HG03135 (cell line): ENCODE measurements at regions not wholly inside any gene's neighbourhood (a gene's known extent, or its start where the extent isn't known, plus 50 kb on each side); places are given as distances from the start of the nearest gene placed in this dataset.

Source experiments
- ATAC-seq: cut with Tn5 transposase; IDR thresholded peaks from one replicate; pipeline ENCODE4 v1.9.1; 2021; ENCODE audit warnings: mild to moderate bottlenecking, moderate library complexity; ENCODE audit not compliant: unreplicated experiment

DNA sequence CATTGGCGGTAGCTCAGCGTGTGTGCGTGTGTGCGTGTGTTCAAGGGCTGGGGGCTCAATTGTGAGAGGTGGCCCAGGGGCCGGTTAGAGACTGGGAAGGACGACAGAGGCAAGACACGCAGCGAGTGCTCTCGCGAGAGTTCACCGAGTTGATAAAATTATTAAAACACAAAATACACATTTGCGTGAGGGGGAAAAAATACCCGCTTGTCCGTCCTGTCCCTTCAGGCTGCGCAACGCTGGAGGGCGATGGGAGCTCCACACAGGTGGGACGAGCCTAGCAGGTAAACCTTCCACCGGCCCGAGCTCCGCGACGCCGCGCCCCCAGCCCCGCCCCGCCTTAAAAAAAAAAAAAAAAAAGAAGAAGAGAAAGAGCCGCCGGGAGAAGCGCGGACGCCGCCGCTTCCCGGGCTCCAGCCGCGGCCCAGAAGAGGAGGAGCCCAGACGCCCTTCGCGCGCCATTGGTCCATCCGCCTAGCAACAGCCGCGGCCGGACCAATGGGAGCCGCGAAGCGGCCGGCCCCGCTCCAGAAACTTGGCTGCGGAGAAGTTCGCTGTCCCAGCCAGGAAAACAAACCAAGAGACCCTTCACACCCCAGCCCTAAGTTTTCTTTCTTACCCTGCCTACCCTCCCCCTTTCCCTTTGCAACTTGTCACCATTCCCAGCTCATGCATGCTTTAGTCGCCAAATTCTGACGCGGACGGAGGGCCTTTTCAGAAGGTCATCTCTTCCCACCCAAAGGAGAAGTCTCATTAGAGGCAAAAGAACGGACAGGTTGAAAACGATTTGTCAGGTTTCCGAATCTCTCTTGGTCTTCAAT lies 169.9 kb upstream of the MAF start:
- ATAC-seq = peak; percentile 99

DNA sequence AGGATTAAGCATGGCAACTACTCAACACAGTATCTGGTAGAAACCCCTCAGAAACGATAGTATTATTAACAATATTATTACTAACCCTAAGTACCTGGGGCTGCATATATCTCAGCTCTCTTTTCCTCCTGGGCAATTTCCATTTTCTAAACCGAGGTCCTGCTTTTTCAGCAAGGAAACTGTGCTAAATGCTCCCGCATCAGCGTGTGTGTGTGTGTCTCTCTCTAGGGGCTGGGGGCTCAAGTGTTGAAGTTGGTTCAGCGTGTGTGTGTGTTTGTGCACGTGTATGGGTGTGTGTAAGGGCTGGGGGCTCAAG lies 169.3 kb upstream of the MAF start:
- no peak for ATAC-seq

DNA sequence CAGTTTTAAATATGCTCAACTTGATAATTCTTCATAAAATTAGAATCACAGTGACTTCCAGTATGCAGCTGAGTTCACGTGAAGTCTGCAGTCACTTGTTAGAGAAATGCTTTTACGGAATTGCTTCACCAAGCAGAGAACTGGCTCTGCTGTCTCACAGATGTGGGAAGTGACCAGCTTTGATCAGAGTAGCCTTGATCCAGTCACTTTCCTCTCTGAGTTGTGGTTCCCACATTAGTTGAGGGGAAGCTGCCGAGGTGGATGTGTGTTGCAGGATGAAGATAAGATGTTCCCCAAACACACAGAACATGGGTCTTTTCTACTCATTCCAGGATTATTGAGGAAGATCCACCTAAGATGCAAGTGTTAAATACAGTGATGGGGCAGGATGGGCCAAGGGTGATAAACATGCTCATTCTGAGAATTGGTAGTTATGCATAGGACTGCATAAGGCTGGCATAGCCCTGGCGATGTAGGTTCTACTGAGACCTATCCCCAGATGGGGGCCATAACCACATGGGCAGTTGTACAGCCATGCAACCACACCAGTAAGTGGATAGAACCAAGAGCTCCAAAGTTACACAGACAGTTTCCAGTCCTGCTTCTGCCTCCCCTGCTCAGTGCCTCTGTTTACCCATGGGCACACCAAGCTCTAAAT lies 168.9 kb upstream of the MAF start:
- no peak for ATAC-seq

DNA sequence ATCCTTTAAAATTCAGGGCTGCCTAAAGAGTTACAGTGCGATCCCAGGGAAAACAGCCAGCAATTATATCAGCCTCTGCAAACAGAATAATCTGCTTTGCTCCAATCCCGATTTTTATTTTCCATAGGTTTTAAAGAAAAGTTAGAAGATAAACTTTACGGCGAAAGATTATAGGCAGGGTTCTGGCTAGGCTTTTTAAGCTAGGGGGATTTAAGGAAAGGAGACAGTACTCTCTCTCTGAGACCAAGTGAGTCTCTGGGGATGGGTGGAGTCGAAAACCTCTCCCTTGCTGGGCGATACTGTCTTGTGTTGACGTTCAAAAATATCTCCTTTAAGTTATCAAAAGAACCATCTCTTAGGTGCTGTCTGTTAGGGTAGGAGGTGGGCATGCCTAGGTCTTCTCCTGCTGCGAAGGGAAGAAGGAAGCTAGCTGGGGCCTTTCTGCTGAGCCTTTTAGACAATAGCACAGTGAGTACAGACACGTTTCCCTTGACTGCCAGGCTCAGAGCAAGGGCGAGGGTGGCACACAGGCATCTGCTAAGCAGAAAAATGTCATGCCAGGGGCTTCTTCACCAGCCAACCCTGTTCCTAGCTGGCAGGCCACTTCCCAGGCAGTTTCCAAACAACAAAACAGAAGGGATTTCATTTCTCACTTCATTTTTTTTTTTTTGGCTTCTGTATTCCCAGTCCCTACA lies 167.9 kb upstream of the MAF start:
- no peak for ATAC-seq

DNA sequence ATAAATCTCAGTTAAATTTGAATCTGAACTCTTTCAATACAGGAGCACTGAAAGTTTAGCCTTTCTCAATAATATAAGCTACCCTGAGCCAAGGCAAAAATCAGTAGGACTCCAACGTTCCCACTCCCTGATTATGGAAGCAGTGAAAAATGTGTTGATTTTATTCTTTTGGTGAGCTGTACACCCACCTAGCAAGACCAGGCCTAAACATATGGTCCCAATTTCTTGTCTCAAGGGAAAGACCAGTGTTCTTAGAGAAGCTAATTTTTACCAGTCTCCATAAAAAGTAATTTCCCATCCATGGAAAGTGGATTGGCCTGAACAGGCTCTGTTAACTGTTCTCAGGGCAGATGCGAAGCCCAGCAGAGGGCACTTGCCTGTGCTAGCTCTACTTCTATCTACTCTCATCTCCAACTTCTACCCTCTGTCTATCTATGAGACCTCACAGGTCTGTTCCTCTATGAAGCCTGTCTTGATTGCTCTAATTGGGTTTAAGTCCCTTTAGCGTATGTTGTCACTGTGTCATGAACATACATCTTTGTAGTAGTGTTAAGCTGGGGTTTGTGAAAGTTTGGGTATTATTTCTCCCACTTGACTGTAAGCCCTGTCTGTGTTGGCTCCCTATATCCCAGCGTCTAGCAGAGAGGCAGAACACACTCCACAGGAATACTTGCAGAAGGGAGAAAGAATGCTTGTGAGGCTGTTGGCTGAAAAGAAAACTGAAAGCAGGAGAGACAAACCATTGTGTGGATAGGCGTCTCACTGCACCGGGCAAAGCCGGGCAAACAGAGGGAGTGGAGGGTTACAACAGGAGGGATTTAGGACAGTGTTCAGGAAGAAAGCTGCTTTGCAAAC lies 167.1 kb upstream of the MAF start:
- ATAC-seq = no peak

DNA sequence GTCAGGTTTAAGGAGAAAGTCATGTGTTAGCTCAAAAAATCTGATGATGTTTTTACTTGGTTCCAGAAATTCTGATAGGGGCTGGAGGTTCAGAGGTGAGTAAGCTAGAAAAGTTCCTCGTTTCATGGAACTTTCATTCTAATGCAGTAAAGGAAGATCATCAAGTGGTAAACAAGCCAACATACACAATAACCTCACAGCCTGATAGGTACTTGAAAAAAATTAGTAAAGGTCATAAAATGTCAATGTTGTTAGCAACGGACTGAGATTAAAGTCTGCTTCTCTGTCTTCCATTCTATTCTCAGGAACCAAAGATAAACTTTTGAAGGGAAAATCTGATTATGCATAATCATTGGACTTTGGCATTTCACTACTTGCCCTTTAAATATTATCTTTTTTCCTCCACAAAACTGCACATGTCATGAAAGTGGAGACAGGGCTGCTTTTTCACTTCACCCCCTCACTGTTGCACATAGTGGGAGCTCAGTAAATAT lies 165.4 kb upstream of the MAF start:
- no peak for ATAC-seq

DNA sequence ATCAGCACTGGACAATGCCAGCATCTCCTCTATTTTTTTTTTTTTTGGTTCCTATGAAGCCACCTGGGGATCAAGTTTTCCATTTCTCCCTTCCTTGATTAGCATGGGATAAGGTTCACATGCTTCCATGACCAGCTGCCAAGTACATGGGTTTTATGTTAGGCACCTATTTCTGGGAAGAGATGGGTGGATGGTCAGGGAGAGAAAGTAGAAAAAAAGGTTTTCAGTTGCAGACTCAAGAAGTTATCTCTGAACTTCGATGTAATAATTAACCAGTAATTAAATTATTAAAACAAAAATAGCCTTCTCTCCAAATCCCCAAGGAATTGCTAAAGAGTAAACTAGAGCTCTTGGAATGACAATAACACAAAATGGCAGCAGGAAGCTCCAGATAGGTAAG lies 164.9 kb upstream of the MAF start:
- no peak for ATAC-seq

DNA sequence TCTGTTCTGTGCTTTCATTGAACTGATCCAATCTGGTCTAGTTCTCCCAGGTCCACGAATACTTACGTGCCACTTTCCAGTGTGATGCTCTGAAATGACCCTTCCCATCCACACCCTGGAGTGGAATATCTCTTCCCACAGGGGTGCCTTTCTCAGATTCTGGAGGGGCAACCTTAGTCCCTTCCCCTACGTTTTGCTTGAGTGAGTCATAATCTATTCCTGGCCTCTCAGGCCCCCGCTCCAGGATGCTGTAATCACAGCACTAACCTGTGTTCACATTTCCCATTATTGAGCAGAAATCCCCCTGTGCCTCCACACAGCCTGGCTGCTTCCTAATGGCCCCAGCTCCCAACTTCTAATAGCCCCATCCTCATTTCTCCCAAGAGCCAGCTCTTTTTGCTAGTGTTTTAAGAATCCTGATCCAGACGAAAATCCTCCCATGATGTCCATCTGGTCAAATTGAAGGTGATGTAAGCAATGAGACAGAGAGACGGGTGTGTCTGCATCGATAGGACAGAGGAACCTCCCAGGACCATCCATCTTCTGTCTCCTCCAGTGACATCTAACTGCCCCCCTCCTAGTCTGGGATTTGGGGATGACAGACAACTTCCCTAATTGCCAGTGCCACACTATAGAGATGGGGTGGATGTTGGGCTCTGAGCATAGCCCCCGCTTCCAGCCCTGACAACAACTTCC lies 164.0 kb upstream of the MAF start:
- no peak for ATAC-seq

DNA sequence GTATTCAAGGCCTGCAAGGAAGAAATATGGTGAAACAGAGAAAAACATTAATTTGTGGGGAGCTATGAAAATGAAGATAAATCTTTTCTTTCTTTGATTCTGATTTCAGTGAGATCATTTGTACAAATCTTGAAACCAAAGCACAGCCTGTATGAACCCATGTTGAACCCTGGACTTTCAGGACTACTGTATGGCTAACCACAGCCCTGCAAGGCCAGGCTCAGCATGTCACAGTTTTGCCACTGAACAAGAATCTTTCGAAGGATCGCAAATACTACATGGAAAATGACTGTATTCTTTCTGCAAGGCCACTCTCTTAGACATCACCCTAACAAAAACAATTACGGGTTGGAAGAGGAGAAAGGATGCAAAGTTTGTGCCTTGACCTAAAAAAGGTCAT lies 161.7 kb upstream of the MAF start:
- no peak for ATAC-seq

DNA sequence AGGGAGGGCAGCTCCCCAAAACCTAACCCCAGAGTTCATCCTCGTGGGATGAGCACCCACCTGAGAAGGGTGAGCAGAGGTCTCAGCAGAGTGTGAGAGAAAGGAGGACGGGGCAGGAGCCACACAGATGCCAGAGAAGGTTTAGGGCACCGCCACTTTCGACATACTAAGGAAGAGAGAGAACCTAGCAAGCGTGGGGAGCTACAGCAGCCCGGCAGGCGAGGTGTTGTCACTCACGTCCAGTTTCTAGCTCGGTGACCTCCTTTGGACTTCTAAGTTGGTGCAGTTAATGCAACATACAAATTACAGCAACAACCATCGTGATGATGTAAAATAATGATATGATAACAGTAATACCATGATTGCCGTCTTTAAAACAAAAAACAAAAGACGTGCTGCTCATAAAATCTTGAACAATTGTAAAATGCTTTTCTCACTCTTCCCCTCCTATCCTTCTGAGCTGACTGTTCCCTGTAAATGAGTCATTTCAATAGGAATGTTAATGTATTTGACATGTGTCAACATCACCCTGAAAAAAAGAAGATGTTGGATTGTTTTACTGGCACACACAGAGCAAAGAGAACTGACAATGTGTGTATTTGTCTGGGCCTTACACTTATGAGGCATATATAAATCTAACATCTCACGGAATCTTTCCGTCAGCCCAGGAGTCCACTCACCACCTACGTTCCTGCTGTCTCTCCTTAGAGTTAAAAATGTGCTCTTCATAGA lies 158.2 kb upstream of the MAF start:
- no peak for ATAC-seq

DNA sequence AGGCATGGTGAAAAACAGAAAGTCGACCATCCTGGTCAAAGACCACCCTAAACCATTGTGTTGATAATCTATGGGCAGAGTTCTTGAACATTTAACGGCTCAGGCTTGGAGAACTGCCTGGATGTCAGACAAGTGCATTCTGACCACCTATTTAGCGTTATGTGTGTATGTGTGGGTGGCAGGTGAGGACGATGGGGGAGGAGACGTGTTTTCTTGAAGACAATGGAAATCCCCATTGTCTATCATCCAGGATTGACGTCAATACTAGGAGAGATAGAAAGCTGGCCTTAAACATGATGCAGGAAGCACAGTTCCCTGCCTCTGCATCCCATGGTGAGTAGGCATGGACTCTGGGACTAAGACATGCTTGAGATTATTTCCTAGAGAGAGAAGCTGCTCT lies 157.4 kb upstream of the MAF start:
- ATAC-seq = no peak

DNA sequence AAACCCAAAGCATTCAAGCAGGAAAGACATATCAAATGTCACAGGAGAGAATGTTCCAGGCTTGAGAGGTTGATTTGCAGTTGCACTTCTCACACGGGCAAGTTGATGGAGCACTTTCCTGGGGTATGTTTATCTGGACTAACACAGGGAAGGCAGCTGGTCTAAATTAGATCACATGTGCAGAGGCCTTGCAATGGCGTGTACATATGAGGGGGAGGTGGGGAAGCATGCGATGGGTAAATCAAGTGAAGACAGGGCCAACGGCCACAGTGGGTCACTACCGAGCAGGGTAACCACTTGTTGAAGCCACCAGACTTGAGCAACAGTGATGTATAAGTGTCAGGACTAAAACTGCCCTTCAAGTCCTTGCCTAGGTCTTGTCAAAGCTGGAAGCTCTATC lies 156.6 kb upstream of the MAF start:
- ATAC-seq = no peak

DNA sequence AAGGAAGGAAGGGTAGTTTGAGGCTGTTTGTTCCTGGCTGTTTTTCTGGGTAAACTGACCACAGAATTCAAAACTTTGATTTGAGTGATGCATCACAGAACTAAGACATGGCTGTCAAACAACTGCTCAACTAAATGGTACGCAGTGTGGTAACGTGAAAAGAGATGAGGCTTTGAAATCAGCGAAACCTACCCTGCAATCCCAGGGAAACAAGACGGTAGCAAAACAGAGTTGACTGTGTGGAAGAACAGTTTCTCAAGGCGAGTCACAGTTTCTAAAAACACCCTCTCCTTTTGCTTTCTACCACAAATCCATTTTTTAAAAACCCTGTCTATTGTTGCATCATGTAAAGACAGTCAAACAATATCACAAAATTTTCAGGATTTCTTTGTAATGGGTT lies 156.0 kb upstream of the MAF start:
- no peak for ATAC-seq

DNA sequence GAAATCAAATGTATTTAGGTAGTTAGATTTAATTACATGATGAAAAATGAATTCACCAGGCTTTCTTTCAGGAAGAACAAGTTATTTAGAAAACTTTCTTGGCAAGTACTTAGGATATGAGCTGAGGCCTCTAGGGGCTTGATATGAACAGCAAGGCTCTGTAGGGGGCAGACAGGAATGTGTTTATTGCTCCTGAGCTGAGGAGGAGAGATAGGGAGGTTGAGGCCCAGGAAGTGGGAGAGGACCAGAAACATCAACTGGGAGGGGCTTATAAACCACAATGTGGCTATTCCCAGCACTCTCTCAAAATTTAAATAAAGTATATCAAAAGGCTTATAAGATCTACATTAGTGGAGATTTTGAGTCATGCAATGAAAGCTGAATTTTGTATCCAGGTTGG lies 154.0 kb upstream of the MAF start:
- ATAC-seq = no peak

DNA sequence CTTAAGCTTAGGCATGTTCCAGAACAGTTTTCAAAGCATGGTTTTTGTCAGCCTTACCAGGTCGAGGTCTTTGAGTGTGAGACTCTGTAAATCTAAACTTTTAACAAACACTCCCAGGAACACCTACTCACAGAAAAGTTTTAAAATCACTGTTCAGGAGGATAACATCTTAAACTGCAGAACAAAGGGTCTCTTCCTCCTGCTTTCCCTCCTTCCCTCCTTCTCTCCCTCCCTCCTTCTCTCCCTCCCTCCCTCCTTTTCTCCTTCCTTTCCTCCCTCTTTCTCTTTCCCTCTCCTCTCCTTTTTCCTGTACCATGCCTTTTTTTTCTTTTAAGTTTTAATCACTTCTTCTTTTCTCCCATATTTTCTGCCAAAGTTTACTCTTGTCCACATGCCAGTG lies 153.5 kb upstream of the MAF start:
- no peak for ATAC-seq

DNA sequence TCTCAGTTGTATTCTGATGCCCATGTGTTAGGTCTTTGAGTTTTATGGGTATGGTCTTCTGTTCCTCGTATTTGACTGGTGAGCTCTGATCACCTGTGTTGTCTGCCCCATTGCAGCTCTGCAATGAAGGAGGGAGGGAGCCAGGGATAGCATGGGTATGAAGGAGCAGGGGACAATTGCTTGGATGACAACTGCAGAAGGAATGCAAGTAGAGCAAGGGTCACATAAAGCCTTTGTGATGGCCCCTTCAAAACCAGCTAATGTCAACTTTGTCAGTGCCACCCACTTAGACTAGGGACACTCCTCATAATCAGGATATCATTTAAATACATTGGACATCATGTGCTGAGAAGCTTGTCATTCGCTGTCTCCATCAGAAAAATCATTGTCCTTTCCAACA lies 152.7 kb upstream of the MAF start:
- ATAC-seq = no peak

DNA sequence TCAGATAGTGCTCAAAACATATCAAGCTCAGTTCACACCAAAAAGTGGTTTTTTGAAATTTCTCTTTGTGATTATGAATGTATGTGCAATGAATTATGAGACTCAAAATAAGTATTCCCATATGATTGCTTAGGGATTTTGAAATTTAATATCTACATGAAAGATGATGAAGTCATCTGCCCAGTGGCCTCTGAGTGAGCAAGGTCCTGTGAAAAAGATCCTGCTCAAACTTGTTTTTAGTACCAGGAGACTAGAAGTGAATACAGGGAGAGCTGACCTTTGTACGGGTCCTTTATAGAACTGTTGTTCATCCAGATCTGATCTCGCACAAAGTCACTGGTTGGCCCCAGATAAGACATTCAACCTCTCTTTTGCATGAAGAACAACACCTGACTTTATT lies 151.9 kb upstream of the MAF start:
- no peak for ATAC-seq

DNA sequence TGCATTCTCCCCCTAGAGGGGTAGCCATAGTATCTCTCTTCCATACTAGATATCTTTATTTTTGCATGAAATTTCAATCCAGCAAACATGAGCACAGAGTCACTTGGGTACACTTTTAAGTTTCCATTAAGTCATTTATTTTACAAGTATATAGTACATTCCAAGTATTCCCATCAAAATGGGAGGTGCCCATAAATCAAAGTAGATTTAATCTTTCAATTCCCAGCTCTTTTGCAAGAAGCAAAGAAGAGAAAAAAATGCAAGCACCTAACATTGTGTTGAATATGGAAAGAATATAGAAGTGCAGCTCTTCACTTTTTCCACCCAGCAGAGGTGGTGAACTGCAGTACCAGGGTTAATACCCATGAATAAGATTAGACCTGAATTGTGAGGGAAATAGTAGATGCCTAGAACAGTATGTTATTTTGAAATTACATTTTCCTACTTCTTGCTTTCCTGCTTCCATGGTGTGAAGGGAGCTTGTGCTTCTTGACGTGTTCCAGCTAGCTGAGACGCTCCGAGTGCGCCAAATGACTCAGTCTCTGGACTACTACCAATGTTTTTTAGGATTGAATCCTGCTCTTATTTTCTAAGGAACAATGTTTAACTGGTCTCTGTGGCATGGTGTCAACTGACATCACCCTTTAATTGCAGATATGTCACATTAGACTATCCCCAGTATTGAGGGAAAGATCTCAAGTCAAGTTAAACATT lies 151.1 kb upstream of the MAF start:
- no peak for ATAC-seq

DNA sequence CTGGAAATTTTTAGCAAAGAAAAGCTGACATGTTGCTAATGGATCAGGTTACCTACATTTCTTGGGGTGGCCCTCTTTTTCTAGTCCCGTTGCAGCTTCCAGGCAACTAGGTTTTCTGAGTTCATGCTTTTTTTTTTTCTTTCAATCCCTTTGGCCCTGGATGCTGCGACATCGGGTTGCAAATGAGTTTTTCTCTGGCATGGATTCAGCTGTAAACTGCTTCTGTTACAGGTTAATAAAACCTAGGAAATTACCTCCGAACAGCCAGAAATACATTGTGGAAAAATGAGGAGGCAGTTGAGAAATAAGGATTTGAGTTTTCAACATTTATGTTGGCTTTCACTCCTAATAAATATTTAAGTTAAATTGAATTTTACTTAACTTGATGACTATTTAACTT lies 149.8 kb upstream of the MAF start:
- no peak for ATAC-seq
